SK-N-SH treated with all-trans-retinoic acid at 6 μM for 48 hours (cell line): ENCODE measurements at regions not wholly inside any gene's neighbourhood (a gene's known extent, or its start where the extent isn't known, plus 50 kb on each side); places are given as distances from the start of the nearest gene placed in this dataset.

Experiments used
- ATAC-seq: fragments of 200-7000 bp; cut with Tn5 transposase; 3 replicates; pipeline ENCODE4 v1.9.1; 2020; ENCODE audit warnings: mild to moderate bottlenecking, moderate library complexity
- ARNTL ChIP-seq: fragments of 450-650 bp; formaldehyde crosslinking; IDR thresholded peaks from 2 replicates; pipeline ENCODE4 v1.5.0; 2020; ENCODE audit warnings: low read depth, mild to moderate bottlenecking, moderate library complexity, borderline replicate concordance
- BACH2 ChIP-seq: fragments of 250-450 bp; sonication (Bioruptor Pico); IDR thresholded peaks from 2 replicates; pipeline ENCODE4 v1.9.0; 2021; ENCODE audit warnings: mild to moderate bottlenecking, borderline replicate concordance
- CREB5 ChIP-seq: fragments of 250-450 bp; sonication (Bioruptor Pico); IDR thresholded peaks from 2 replicates; pipeline ENCODE4 v1.5.1; 2020; ENCODE audit warnings: low read depth, mild to moderate bottlenecking, moderate library complexity
- CSDC2 ChIP-seq: fragments of 250-450 bp; sonication (Bioruptor Pico); IDR thresholded peaks from 2 replicates; pipeline ENCODE4 v1.5.0; 2020; ENCODE audit warnings: mild to moderate bottlenecking, moderate library complexity
- CSRNP3 ChIP-seq: fragments of 250-450 bp; sonication (Bioruptor Pico); IDR thresholded peaks from 2 replicates; pipeline ENCODE4 v1.5.1; 2021; ENCODE audit warnings: mild to moderate bottlenecking, moderate library complexity
- GLIS3 ChIP-seq: fragments of 250-450 bp; sonication (Bioruptor Pico); IDR thresholded peaks from 2 replicates; pipeline ENCODE4 v1.5.0; 2020; ENCODE audit warnings: mild to moderate bottlenecking, moderate library complexity
- ISL1 ChIP-seq: fragments of 250-450 bp; sonication (Bioruptor Pico); IDR thresholded peaks from 2 replicates; pipeline ENCODE4 v2.1.2; 2022; ENCODE audit warnings: mild to moderate bottlenecking, moderate library complexity
- OSR1 ChIP-seq: fragments of 250-450 bp; sonication (Bioruptor Pico); IDR thresholded peaks from 2 replicates; pipeline ENCODE4 v1.8.0; 2022; ENCODE audit warnings: moderate library complexity, mild to moderate bottlenecking, inconsistent platforms
- PATZ1 ChIP-seq: fragments of 250-450 bp; sonication (Bioruptor Pico); IDR thresholded peaks from 2 replicates; pipeline ENCODE4 v1.8.0; 2020; ENCODE audit warnings: mild to moderate bottlenecking, moderate library complexity, borderline replicate concordance
- POU6F1 ChIP-seq: fragments of 250-450 bp; sonication (Bioruptor Pico); IDR thresholded peaks from 2 replicates; pipeline ENCODE4 v1.8.0; 2021; ENCODE audit warnings: low read depth, mild to moderate bottlenecking, moderate library complexity, borderline replicate concordance
- SNAI2 ChIP-seq: fragments of 250-450 bp; sonication (Bioruptor Pico); IDR thresholded peaks from 2 replicates; pipeline ENCODE4 v1.5.0; 2020; ENCODE audit warnings: mild to moderate bottlenecking, moderate library complexity
- TCF4 ChIP-seq: fragments of 250-450 bp; sonication (Bioruptor Pico); IDR thresholded peaks from 2 replicates; pipeline ENCODE4 v1.8.0; 2021; ENCODE audit warnings: mild to moderate bottlenecking, moderate library complexity, borderline replicate concordance
- TOX ChIP-seq: fragments of 250-450 bp; sonication (Bioruptor Pico); IDR thresholded peaks from 2 replicates; pipeline ENCODE4 v1.8.0; 2021; ENCODE audit warnings: mild to moderate bottlenecking, moderate library complexity, borderline replicate concordance
- TSHZ2 ChIP-seq: fragments of 250-450 bp; sonication (Bioruptor Pico); IDR thresholded peaks from 2 replicates; pipeline ENCODE4 v1.5.0; 2020; ENCODE audit warnings: mild to moderate bottlenecking, moderate library complexity
- ZC3H10 ChIP-seq: fragments of 250-450 bp; sonication (Bioruptor Pico); IDR thresholded peaks from 2 replicates; pipeline ENCODE4 v1.5.1; 2021; ENCODE audit warnings: mild to moderate bottlenecking, moderate library complexity
- ZFP3 ChIP-seq: fragments of 250-450 bp; sonication (Bioruptor Pico); IDR thresholded peaks from 2 replicates; pipeline ENCODE4 v1.5.0; 2020; ENCODE audit warnings: mild to moderate bottlenecking, moderate library complexity
- ZFP30 ChIP-seq: fragments of 450-650 bp; formaldehyde crosslinking; IDR thresholded peaks from 2 replicates; pipeline ENCODE4 v1.5.0; 2022; ENCODE audit warnings: mild to moderate bottlenecking, moderate library complexity
- ZNF565 ChIP-seq: fragments of 450-650 bp; formaldehyde crosslinking; conservative IDR thresholded peaks from 2 replicates; pipeline ENCODE4 v1.5.0; 2020; ENCODE audit warnings: low read depth, mild to moderate bottlenecking, moderate library complexity
- ZNF70 ChIP-seq: fragments of 450-650 bp; formaldehyde crosslinking; IDR thresholded peaks from 2 replicates; pipeline ENCODE4 v1.5.0; 2020; ENCODE audit warnings: mild to moderate bottlenecking, moderate library complexity

GRCh38 chr14:82935691-82936090, 1402.0 kb upstream of the SEL1L start:
- TF ChIP-seq ISL1 (CRISPR knock-in tag) (no peak), ZFP3 (no peak), TSHZ2 (CRISPR knock-in tag) (no peak), TCF4 (CRISPR knock-in tag) (no peak), POU6F1 (CRISPR knock-in tag) (no peak), TOX (no peak), SNAI2 (CRISPR knock-in tag) (no peak), PATZ1 (CRISPR knock-in tag) (no peak), OSR1 (CRISPR knock-in tag) (no peak), ARNTL (no peak), CSRNP3 (no peak)
- no peak for ATAC-seq

GRCh38 chr14:82951171-82951570, 1417.5 kb upstream of the SEL1L start:
- ATAC-seq = no peak
- TF ChIP-seq GLIS3 (no peak), CSRNP3 (no peak), ZNF70 (no peak), OSR1 (CRISPR knock-in tag) (no peak), BACH2 (no peak), CSDC2 (CRISPR knock-in tag) (no peak), POU6F1 (CRISPR knock-in tag) (no peak), TOX (no peak), ZNF565 (no peak), ZFP30 (CRISPR knock-in tag) (no peak), ZC3H10 (CRISPR knock-in tag) (no peak), CREB5 (CRISPR knock-in tag) (no peak), ISL1 (CRISPR knock-in tag) (no peak)
